Glomerular endothelial cell (primary cell): ENCODE measurements at regions not wholly inside any gene's neighbourhood (a gene's known extent, or its start where the extent isn't known, plus 50 kb on each side); places are given as distances from the start of the nearest gene placed in this dataset.

Experiments used
- DNase-seq: peaks from one replicate; pipeline ENCODE4 v3.0.0-alpha.2; 2011; ENCODE audit warnings: low read depth, low spot score; ENCODE audit errors: extremely low read depth

GRCh38 chr10:124346831-124347230 lies 71.9 kb downstream of the OAT start:
- no peak for DNase-seq

- no peak for DNase-seq
Measured at GRCh38 chr10:124345521-124345920, 73.2 kb downstream of the OAT start.

GRCh38 chr10:124344931-124345330 lies 73.8 kb downstream of the OAT start:
- no peak for DNase-seq

- no peak for DNase-seq
Measured at GRCh38 chr10:124344266-124344590, 74.5 kb downstream of the OAT start.

GRCh38 chr10:124343351-124344265 lies 75.1 kb downstream of the OAT start:
- DNase-seq = no peak

GRCh38 chr10:124342821-124343170 lies 75.9 kb downstream of the OAT start:
- DNase-seq = no peak

GRCh38 chr10:124342136-124342820 lies 76.4 kb downstream of the OAT start:
- DNase-seq = no peak

GRCh38 chr10:124341768-124342135 lies 77.0 kb downstream of the OAT start:
- no peak for DNase-seq

- no peak for DNase-seq
Measured at GRCh38 chr10:124340033-124340760, 78.5 kb downstream of the OAT start.

- DNase-seq = no peak
Measured at GRCh38 chr10:124339119-124340032, 79.3 kb downstream of the OAT start.

- DNase-seq = no peak
Measured at GRCh38 chr10:124338276-124338925, 80.3 kb downstream of the OAT start.

GRCh38 chr10:124336186-124336585 lies 82.5 kb downstream of the OAT start:
- DNase-seq = no peak

- no peak for DNase-seq
Measured at GRCh38 chr10:124333931-124334330, 84.8 kb downstream of the OAT start.

GRCh38 chr10:124332426-124332825 lies 86.3 kb downstream of the OAT start:
- no peak for DNase-seq

- no peak for DNase-seq
Measured at GRCh38 chr10:124329941-124330340, 88.8 kb downstream of the OAT start.

- DNase-seq = no peak
Measured at GRCh38 chr10:124329362-124329761, 89.4 kb downstream of the OAT start.

- DNase-seq = no peak
Measured at GRCh38 chr10:124328477-124329220, 90.1 kb downstream of the OAT start.

- no peak for DNase-seq
Measured at GRCh38 chr10:124325998-124326636, 92.6 kb downstream of the OAT start.

- DNase-seq = no peak
Measured at GRCh38 chr10:124325633-124325914, 93.1 kb downstream of the OAT start.
